HCT116 (cell line): ENCODE measurements at regions not wholly inside any gene's neighbourhood (a gene's known extent, or its start where the extent isn't known, plus 50 kb on each side); places are given as distances from the start of the nearest gene placed in this dataset.

Experiments
- ATF3 ChIP-seq: IDR thresholded peaks from 2 replicates; pipeline ENCODE4 v1.6.1; 2012
- CTCF ChIP-seq, 3 experiments: fragments of 200-600 bp in 1 of 3; sonication (generic) in 1 of 3; IDR thresholded peaks in 2 of 3; conservative IDR thresholded peaks in 1 of 3; 2 replicates each; pipeline ENCODE4 v1.5.1; 2012 to 2017; ENCODE audit warnings: low read depth in 2 of 3, low read length in 2 of 3, antibody characterized with exemption in 1 of 3, borderline replicate concordance in 1 of 3, control low read depth in 1 of 3, mild to moderate bottlenecking in 1 of 3, mixed read lengths in 1 of 3, mixed run types in 1 of 3, moderate library complexity in 1 of 3; ENCODE audit not compliant: insufficient read depth in 1 of 3
- EZH2 ChIP-seq: fragments of 200-600 bp; sonication (generic); IDR thresholded peaks from 2 replicates; pipeline ENCODE4 v1.6.1; 2017; ENCODE audit warnings: antibody characterized with exemption, mixed run types
- EZH2phosphoT487 ChIP-seq: fragments of 200-600 bp; IDR thresholded peaks from 2 replicates; pipeline ENCODE4 v1.6.1; 2018; ENCODE audit warnings: antibody characterized with exemption, borderline replicate concordance
- FOSL1 ChIP-seq: IDR thresholded peaks from 2 replicates; pipeline ENCODE4 v1.6.1; 2012; ENCODE audit warnings: low read depth
- MAX ChIP-seq: IDR thresholded peaks from 2 replicates; pipeline ENCODE4 v1.6.1; 2012
- POLR2A ChIP-seq: IDR thresholded peaks from 2 replicates; pipeline ENCODE4 v1.7.0; 2011; ENCODE audit warnings: borderline replicate concordance; ENCODE audit not compliant: insufficient read depth, insufficient read length; ENCODE audit errors: extremely low read depth
- RAD21 ChIP-seq: IDR thresholded peaks from 2 replicates; pipeline ENCODE4 v1.6.1; 2012; ENCODE audit warnings: low read depth, mild to moderate bottlenecking
- SP1 ChIP-seq: IDR thresholded peaks from 2 replicates; pipeline ENCODE4 v1.6.1; 2012; ENCODE audit warnings: low read depth

- no peak for TF ChIP-seq EZH2
- no peak for TF ChIP-seq CTCF (IDR thresholded peaks at IDR 0.05 in 2 of 3, conservative IDR thresholded peaks at IDR 0.05 in 1 of 3; ENCODE audit: borderline replicate concordance in 1 of 3, insufficient read depth in 1 of 3, low read depth in 2 of 3, low read length in 2 of 3)
- TF ChIP-seq FOSL1 = no peak
- no peak for TF ChIP-seq POLR2A
- no peak for TF ChIP-seq MAX
- TF ChIP-seq RAD21 = no peak
- TF ChIP-seq ATF3 = no peak
- no peak for TF ChIP-seq SP1
- no peak for TF ChIP-seq EZH2phosphoT487
Observed at GRCh38 chr4:19930742-19931141, 321.0 kb upstream of the SLIT2 start.
